GM12865 (cell line): ENCODE measurements at regions not wholly inside any gene's neighbourhood (a gene's known extent, or its start where the extent isn't known, plus 50 kb on each side); places are given as distances from the start of the nearest gene placed in this dataset.
"Not testable (repeated sequence)": the region's sequence is repeated elsewhere in the genome, so short reads cannot be mapped to it uniquely, and the experiment has no call there.

Source experiments
- DNase-seq: peaks from one replicate; pipeline ENCODE4 v3.0.0; 2010; ENCODE audit warnings: low read depth
- H3K4me3 ChIP-seq: 2 replicates; pipeline ENCODE4 v1.5.1; 2011; ENCODE audit warnings: mild to moderate bottlenecking, low read depth, low read length, control low read depth

DNA sequence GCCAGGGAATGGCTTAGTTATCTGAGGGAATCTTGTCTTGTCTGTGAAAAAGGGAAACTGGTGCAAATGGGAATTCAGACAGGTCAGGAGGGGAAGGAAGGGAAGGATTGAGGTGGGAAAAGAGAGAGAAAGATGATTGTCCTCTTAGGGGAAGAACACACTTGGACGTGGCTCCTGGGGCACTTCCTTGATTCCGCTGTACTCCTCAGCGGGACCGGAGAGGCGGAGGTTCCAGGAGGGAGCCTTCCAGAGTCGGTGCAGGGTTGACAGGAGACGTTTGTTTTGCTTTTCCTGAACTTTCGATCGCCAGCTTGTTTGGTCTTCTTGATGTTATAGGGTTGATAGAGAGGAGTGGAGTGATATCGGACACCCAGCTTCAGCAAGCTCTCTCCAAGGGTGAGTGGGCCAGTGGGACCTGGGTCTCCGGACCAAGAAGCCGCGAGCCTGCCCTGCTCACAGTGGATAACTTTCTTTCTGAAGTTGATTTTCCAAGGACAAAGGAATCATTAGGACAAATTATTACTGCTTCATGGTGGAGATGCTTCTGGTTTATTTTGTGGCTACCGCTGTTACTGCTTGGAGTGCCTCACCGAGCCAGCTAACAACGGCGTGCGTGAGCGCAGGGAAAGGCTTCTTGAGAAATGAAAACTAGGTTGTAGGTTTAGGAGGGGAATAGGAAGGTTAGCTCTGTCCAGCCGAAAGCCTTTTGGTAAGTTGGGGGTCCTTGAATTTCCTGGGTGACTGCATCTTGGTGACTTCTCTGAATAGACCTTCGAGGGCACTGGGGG, 52.4 kb upstream of the APOD start:
- H3K4me3 ChIP-seq, result peak overlapping the region; percentile 34
- not testable (repeated sequence) for DNase-seq

DNA sequence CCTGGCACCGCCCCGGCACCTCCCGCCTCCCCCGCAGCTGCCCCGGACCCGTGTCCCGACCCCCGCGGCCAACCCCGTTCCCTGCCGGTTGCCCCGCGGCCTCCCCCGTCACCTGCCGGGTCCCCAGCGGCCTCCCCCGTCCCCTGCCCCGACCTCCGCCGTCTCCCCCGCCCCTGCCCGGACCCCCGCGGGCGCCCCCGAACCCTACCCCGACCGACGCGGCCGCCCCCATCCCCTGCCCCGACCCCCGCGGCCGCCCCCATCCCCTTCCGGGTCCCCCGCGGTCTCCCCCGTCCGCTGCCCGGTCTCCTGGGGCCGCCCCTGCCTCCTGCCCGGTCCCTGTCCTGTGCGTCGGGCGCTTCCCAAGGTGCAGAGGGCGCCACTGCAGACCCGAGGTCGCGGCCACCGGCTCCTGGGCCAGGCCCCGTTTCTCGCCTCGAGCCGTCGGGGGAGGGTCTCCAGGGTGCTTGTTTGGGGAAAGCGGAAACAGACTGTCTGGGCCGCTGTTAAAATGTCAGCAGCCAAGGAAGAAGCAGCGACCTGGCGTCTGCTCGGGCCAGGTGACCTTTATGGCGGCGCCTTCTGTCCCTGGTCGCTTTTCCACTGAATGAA, 51.6 kb upstream of the APOD start:
- not testable (repeated sequence) for H3K4me3 ChIP-seq, DNase-seq

DNA sequence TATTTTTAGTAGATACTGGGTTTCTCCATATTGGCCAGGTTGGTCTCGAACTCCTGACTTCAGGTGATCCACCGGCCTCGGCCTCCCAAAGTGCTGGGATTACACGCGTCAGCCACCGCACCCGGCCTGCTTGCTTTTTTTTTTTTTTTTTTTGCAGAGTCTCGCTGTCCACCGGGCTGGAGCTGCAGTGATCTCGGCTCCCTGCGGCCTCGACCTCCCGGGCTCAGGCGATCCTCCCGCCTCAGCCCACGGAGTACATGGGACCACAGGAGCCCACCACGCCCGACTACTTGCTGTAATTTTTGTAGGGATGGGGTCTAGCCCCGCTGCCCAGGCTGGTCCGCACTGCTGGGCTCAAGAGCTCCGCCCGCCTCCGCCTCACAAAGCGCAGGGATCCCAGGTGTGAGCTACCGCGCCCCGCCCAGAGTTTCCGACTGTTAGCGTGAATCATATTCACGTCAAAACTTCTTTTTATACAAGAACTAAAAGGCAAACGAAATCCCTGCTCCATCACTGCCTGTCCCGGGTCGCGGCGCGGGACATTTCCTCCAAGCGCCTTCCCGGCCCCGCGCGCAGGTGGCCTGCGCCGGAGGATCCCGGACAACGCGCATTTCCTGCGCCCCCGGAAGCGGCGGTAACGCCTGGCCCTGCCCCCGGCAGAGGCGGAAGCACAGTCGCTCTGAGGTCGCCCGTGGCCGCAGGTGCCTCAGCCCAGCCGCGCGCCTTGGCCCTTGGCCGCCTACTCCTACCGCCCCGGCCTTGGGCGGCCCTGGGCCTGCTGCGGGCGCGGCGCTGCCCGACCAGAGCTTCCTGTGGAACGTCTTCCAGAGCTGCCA, 50.9 kb upstream of the APOD start:
- H3K4me3 ChIP-seq, DNase-seq: not testable (repeated sequence)
